ENCODE measurements at regions not wholly inside any gene's neighbourhood (a gene's known extent, or its start where the extent isn't known, plus 50 kb on each side); places are given as distances from the start of the nearest gene placed in this dataset.

DNA sequence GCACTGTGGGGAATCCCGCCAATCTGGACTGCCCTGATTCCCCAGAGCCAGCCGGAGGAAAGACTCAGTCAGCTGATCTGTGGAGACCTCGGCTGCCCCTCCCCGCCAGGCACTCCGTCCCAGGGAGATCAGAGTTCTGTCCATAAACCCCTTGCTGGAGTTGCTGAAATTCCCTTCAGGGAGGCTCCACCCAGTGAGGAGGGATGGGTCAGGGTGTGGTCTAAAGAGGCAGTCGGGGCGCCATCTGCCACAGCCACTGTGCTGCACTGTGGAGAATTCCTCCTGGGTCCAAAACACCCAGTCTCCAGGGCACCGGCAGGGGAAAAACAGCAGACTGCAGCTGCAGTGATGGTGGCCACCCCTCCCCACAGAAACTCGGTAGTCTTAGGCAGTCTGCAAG is 1922.3 kb upstream of the FLRT2 start:
- no peak for DNase-seq
- no peak overlapping the region for H3K4me3 ChIP-seq
- 91 to 100% (median 94%) methylated on average over 3 to 9 of the region's 9 CpGs for WGBS, 4 donors
- TF ChIP-seq POLR2A (IDR thresholded peaks at IDR 0.05) = no peak
- TF ChIP-seq, protein P1, sequence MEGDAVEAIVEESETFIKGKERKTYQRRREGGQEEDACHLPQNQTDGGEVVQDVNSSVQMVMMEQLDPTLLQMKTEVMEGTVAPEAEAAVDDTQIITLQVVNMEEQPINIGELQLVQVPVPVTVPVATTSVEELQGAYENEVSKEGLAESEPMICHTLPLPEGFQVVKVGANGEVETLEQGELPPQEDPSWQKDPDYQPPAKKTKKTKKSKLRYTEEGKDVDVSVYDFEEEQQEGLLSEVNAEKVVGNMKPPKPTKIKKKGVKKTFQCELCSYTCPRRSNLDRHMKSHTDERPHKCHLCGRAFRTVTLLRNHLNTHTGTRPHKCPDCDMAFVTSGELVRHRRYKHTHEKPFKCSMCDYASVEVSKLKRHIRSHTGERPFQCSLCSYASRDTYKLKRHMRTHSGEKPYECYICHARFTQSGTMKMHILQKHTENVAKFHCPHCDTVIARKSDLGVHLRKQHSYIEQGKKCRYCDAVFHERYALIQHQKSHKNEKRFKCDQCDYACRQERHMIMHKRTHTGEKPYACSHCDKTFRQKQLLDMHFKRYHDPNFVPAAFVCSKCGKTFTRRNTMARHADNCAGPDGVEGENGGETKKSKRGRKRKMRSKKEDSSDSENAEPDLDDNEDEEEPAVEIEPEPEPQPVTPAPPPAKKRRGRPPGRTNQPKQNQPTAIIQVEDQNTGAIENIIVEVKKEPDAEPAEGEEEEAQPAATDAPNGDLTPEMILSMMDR (IDR thresholded peaks at IDR 0.05) = no peak
- H3K27ac ChIP-seq = no peak overlapping the region
- no peaks in the 10 kb centered on the region for H3K4me1 ChIP-seq (replicated peaks in 1 of 2)
- H3K27me3 ChIP-seq = no peaks in the 10 kb centered on the region
- no peaks in the 10 kb centered on the region for H3K36me3 ChIP-seq (replicated peaks in 1 of 2)
- no peaks in the 10 kb centered on the region for H3K9me3 ChIP-seq (replicated peaks in 1 of 3)
- intact Hi-C loops (cut with DNase I) = no loop called here

DNA sequence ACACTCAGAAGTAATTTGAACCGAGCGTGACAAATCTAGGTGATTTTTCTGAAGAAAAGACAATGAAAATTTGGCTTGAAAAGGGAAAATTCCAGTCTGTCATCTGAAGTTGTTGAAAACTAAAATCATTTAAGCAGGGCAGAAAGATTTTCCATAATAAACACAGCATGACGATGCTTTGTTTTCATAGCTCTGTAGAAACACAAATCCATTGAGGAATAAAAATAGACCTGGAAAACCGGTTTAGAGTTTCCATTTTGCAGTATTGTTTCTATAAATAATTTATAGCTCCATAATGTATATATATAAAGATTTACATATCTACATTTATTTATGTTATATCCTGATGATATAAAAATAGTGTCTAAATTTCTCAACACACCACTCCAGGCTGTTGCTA is 1918.5 kb upstream of the FLRT2 start:
- 51 to 57% (median 54%) methylated on average over 4 of the region's 4 CpGs for WGBS, 4 donors
- Histone ChIP-seq H3K9me3 (replicated peaks in 1 of 3) (no peaks in the 10 kb centered on the region), H3K36me3 (replicated peaks in 1 of 2) (no peaks in the 10 kb centered on the region), H3K27ac (no peak overlapping the region), H3K4me3 (no peak overlapping the region), H3K27me3 (no peaks in the 10 kb centered on the region), H3K4me1 (replicated peaks in 1 of 2) (no peaks in the 10 kb centered on the region)
- intact Hi-C loops (cut with DNase I) = no loop called here
- TF ChIP-seq POLR2A (IDR thresholded peaks at IDR 0.05) = no peak
- TF ChIP-seq, protein P1 (IDR thresholded peaks at IDR 0.05) = no peak
- no peak for DNase-seq

DNA sequence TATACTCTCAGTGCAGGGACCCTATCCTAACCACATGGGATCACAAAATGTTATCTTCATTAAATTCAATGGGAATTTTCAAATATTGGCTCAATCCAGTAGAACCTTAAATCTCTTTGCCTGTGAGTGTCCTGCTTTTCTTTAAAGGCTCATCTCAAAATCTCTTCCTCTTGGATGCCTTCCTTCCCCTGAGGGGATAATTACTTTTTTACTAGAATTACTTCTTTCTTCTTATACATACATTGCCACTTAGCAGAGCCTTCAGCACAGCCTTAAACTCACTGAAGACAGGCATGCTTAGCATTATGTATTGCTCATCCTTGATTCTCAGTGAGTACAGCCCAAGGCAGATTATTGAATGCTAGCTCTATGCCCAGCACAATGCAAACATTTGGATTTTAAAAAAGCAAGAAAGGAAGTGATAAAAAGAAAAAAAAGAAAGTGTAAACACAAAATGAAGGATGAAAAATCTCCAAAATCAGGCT is 1918.0 kb upstream of the FLRT2 start:
- Histone ChIP-seq H3K27me3 (no peaks in the 10 kb centered on the region), H3K9me3 (replicated peaks in 1 of 3) (no peaks in the 10 kb centered on the region), H3K4me1 (replicated peaks in 1 of 2) (no peaks in the 10 kb centered on the region), H3K36me3 (replicated peaks in 1 of 2) (no peaks in the 10 kb centered on the region), H3K27ac (no peak overlapping the region), H3K4me3 (no peak overlapping the region)
- intact Hi-C loops (cut with DNase I) = no loop called here
- TF ChIP-seq, protein P1 (IDR thresholded peaks at IDR 0.05) = no peak
- TF ChIP-seq POLR2A (IDR thresholded peaks at IDR 0.05) = no peak
- no peak for DNase-seq

DNA sequence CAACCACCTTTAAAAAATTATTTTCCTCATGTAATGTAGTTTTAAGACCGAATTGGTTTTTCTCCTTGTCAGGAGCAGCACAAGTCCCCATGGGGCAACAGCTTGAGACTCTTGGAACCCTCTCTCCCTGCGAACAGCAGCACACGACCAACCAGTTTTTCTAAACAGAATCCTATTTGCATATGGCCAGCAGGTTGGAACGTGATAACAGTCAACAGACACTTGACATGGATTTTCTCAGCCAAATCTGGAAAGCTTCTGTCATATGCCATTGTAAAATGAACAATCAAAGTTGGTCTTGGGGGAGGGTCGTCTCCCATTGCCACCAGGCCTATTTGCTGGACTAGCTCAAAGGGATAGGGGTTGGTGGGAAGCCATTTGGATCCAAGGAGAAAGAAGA is 1915.0 kb upstream of the FLRT2 start:
- DNase-seq = no peak
- intact Hi-C loops (cut with DNase I) = no loop called here
- H3K9me3 ChIP-seq (replicated peaks in 1 of 3) = no peaks in the 10 kb centered on the region
- WGBS, 4 donors = 69 to 82% (median 76%) methylated on average over 5 of the region's 5 CpGs
- no peaks in the 10 kb centered on the region for H3K36me3 ChIP-seq (replicated peaks in 1 of 2)
- H3K27ac ChIP-seq = no peak overlapping the region
- H3K4me3 ChIP-seq = no peak overlapping the region
- TF ChIP-seq POLR2A (IDR thresholded peaks at IDR 0.05) = no peak
- TF ChIP-seq, protein P1 (IDR thresholded peaks at IDR 0.05) = no peak
- H3K4me1 ChIP-seq (replicated peaks in 1 of 2) = no peaks in the 10 kb centered on the region
- H3K27me3 ChIP-seq = no peaks in the 10 kb centered on the region
